Liver (tissue), 7 donors: ENCODE measurements at regions not wholly inside any gene's neighbourhood (a gene's known extent, or its start where the extent isn't known, plus 50 kb on each side); places are given as distances from the start of the nearest gene placed in this dataset.

Experiments
- DNase-seq: peaks from one replicate; pipeline ENCODE4 v3.0.0-alpha.2; 2017; ENCODE audit warnings: low spot score
- H3K27ac ChIP-seq, 2 donors: one replicate each; pipeline ENCODE4 v1.7.0; 2013; ENCODE audit warnings: inconsistent platforms in 2 of 2, low read length in 2 of 2, control low read depth in 1 of 2, low read depth in 1 of 2, mild to moderate bottlenecking in 1 of 2
- H3K27me3 ChIP-seq, 4 donors: one replicate each; pipeline versions ENCODE4 v1.6.1 to v1.7.0; 2013; ENCODE audit warnings: low read length in 3 of 4, inconsistent platforms in 1 of 4, mild to moderate bottlenecking in 1 of 4, moderate library complexity in 1 of 4; ENCODE audit not compliant: control insufficient read depth in 4 of 4, insufficient read depth in 4 of 4
- H3K36me3 ChIP-seq, 4 donors: one replicate each; pipeline versions ENCODE4 v1.6.1 to v1.7.0; 2013; ENCODE audit warnings: low read length in 3 of 4, mild to moderate bottlenecking in 3 of 4, low read depth in 1 of 4, moderate library complexity in 1 of 4; ENCODE audit not compliant: control insufficient read depth in 4 of 4, insufficient read depth in 3 of 4
- H3K4me1 ChIP-seq, 4 donors: one replicate each; pipeline versions ENCODE4 v1.6.1 to v1.7.0; 2013; ENCODE audit warnings: low read length in 3 of 4, mild to moderate bottlenecking in 3 of 4, moderate library complexity in 1 of 4; ENCODE audit not compliant: control insufficient read depth in 4 of 4, insufficient read depth in 4 of 4
- H3K4me3 ChIP-seq, 3 donors: one replicate each; pipeline versions ENCODE4 v1.6.1 to v1.7.0; 2013; ENCODE audit warnings: low read length in 3 of 3, control low read depth in 1 of 3, low read depth in 1 of 3, mild to moderate bottlenecking in 1 of 3
- H3K9ac ChIP-seq, 2 donors: one replicate each; pipeline ENCODE4 v1.7.0; 2013; ENCODE audit warnings: low read length in 2 of 2, mild to moderate bottlenecking in 2 of 2, moderate library complexity in 2 of 2, control low read depth in 1 of 2, low read depth in 1 of 2
- H3K9me3 ChIP-seq, 4 donors: one replicate each; pipeline versions ENCODE4 v1.6.1 to v1.7.0; 2013; ENCODE audit warnings: low read length in 3 of 4; ENCODE audit not compliant: control insufficient read depth in 4 of 4
- FOXA1 ChIP-seq: IDR thresholded peaks from 2 replicates; pipeline ENCODE4 v1.6.1; 2016; ENCODE audit warnings: antibody characterized with exemption
- FOXA2 ChIP-seq: IDR thresholded peaks from 2 replicates; pipeline ENCODE4 v1.6.1; 2016; ENCODE audit warnings: antibody characterized with exemption
- JUND ChIP-seq, 2 donors: IDR thresholded peaks; 2 replicates each; pipeline ENCODE4 v1.6.1; 2016; ENCODE audit warnings: antibody characterized with exemption in 2 of 2
- YY1 ChIP-seq: IDR thresholded peaks from 2 replicates; pipeline ENCODE4 v1.6.1; 2016; ENCODE audit warnings: antibody characterized with exemption, mild to moderate bottlenecking
- WGBS: extraction: QIAGEN DNeasy Blood & Tissue Kit; methylation state at CpG from one replicate; pipeline ENCODE4 v1.1.7; 2013; 5-methylcytosine and 5-hydroxymethylcytosine counted together
- donor health status: healthy.
- donor health status: healthy.
- donor health status: healthy.
- donor health status: healthy.

DNA sequence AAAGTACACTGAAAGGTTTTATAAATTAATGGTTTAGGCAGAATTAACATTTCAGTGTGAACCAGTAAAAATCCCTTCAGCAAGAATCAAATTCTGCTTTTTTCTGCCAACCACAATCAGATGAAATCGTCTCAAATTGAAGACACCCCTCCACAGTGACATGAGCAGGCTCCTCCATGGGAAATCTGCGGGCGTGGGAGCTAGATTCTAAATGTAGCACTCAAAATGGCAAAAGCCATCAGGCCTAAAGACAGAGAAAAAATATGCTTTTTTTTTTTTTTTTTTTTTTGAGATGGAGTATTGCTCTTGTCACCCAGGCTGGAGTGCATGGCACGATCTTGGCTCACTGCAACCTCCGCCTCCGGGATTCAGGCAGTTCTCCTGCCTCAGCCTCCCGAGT is 55.8 kb upstream of the MRPS9 start:
- Histone ChIP-seq H3K27me3 (no peaks in the 10 kb centered on the region), H3K9me3 (peaks cover 0 to 2% (median under 1%) of the 10 kb centered on the region in 4 donors), H3K27ac (no peak overlapping the region), H3K4me3 (no peak overlapping the region), H3K36me3 (no peaks in the 10 kb centered on the region), H3K9ac (no peak overlapping the region), H3K4me1 (no peaks in the 10 kb centered on the region)
- whole genome bisulfite sequencing = 76% methylated on average over 7 of the region's 7 CpGs
- DNase-seq = no peak
- TF ChIP-seq YY1 (no peak), JUND (IDR thresholded peaks at IDR 0.05) (no peak), FOXA1 (no peak), FOXA2 (no peak)
